ENCODE measurements at regions not wholly inside any gene's neighbourhood (a gene's known extent, or its start where the extent isn't known, plus 50 kb on each side); places are given as distances from the start of the nearest gene placed in this dataset.

DNA sequence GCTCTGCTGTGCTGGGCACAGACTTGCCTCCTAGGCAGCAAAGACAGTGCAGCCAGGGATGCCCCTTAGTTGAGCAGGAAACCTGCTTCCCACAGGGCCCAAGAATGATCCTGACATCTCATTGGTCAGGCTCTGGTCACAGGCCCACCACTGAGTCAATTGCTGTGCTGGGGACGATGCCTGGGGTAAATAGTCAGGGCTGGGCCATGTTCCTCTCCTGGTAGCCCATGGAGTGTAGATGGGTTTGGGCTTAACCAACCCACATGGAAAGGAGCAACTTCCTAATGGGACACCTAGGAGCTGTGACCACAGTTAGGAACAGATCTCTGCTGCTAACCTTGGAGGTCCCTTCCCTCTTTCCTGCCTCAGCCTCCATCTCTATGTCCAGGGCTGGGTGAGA lies 212.5 kb upstream of the ZNF536 start:
- intact Hi-C loops (cut with micrococcal nuclease), result loop anchor here (10.0 kb wide), 1 partner anchor 65 kb away; no protein-coding TSS in a partner anchor
- POLR2A ChIA-PET, result no interaction called here
- H3K36me3 Mint-ChIP-seq (ENCODE audit: low read depth), result no peaks in the 10 kb centered on the region

DNA sequence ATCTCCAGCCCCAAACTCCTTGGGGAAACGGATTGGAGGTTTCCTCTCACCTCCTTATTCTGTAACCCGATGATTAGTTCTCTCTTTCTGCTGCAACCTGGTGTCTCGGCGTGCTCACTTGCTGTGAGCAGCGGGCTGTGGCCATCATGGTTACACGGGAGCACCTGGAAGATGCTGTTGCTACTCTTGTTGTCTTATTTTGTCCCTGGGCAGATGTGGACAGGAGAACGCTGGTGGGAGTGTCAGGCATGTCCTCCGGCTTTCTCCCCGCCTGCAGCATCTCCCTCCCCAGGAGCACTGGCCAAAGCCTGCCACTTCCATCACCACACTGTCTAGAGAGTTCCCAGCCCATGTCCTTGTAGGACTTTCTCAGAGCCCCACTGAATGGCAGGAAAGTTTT lies 211.8 kb upstream of the ZNF536 start:
- DNase-seq, result no peak
- no peak for ATAC-seq (ENCODE audit: low read depth)
- TF ChIP-seq, protein P1, sequence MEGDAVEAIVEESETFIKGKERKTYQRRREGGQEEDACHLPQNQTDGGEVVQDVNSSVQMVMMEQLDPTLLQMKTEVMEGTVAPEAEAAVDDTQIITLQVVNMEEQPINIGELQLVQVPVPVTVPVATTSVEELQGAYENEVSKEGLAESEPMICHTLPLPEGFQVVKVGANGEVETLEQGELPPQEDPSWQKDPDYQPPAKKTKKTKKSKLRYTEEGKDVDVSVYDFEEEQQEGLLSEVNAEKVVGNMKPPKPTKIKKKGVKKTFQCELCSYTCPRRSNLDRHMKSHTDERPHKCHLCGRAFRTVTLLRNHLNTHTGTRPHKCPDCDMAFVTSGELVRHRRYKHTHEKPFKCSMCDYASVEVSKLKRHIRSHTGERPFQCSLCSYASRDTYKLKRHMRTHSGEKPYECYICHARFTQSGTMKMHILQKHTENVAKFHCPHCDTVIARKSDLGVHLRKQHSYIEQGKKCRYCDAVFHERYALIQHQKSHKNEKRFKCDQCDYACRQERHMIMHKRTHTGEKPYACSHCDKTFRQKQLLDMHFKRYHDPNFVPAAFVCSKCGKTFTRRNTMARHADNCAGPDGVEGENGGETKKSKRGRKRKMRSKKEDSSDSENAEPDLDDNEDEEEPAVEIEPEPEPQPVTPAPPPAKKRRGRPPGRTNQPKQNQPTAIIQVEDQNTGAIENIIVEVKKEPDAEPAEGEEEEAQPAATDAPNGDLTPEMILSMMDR (IDR thresholded peaks at IDR 0.05), result no peak
- no peaks in the 10 kb centered on the region for H3K9me3 Mint-ChIP-seq
- H3K4me3 Mint-ChIP-seq, result no peak overlapping the region
- no peaks in the 10 kb centered on the region for H3K4me1 Mint-ChIP-seq
- POLR2A ChIA-PET, result no interaction called here
- H3K36me3 Mint-ChIP-seq (ENCODE audit: low read depth), result no peaks in the 10 kb centered on the region
- CTCF ChIA-PET, result no interaction called here
- intact Hi-C loops (cut with micrococcal nuclease), result no loop called here
- H3K27ac Mint-ChIP-seq, result no peak overlapping the region
- no peaks in the 10 kb centered on the region for H3K27me3 Mint-ChIP-seq

More for the DNA sequence above, 212.5 kb upstream of the ZNF536 start:
- Mint-ChIP-seq H3K27ac (no peak overlapping the region), H3K4me3 (no peak overlapping the region), H3K9me3 (no peaks in the 10 kb centered on the region), H3K27me3 (no peaks in the 10 kb centered on the region), H3K4me1 (peaks cover 2% of the 10 kb centered on the region)
- CTCF ChIA-PET, result no interaction called here
- DNase-seq (no peak), ATAC-seq (ENCODE audit: low read depth) (no peak)
- TF ChIP-seq, protein P1 (IDR thresholded peaks at IDR 0.05), result no peak

DNA sequence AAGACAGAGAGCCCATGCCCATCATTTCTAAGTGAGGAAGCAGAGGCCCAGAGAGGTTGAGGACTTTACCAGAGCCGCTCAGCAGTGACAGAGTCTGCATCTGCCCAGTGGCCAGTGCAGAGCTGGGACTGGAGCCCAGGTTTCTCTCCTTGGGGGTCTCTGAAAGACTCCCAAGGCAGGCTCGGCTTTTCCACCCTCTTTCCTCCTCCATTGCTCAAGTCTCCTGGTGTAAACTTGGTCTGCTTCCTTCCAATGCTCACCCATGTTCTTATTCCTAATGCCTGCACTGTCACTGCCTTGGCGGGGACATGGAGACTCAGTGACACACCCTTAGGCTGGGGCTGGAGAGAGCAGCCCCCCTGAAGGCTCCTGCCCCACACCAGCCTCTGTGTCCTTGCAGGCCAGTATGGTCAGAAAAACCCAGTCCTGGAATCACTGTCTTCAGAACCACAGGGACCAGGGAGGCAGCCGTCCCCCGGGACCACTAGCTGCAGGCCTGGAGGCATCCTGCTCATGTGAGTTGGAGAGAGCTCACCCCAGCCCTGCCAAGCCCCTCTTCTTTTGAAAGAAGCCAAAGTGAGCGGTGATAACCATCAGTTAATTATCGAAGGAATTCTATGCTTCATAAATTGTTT lies 211.0 kb upstream of the ZNF536 start:
- H3K4me3 Mint-ChIP-seq, result no peak overlapping the region
- H3K4me1 Mint-ChIP-seq, result no peaks in the 10 kb centered on the region
- H3K27ac Mint-ChIP-seq, result no peak overlapping the region
- no peaks in the 10 kb centered on the region for H3K9me3 Mint-ChIP-seq
- intact Hi-C loops (cut with micrococcal nuclease), result no loop called here
- no peak for ATAC-seq (ENCODE audit: low read depth)
- DNase-seq, result no peak
- CTCF ChIA-PET, result no interaction called here
- H3K27me3 Mint-ChIP-seq, result no peaks in the 10 kb centered on the region
- no peaks in the 10 kb centered on the region for H3K36me3 Mint-ChIP-seq (ENCODE audit: low read depth)
- POLR2A ChIA-PET, result no interaction called here
- TF ChIP-seq, protein P1 (IDR thresholded peaks at IDR 0.05), result no peak

DNA sequence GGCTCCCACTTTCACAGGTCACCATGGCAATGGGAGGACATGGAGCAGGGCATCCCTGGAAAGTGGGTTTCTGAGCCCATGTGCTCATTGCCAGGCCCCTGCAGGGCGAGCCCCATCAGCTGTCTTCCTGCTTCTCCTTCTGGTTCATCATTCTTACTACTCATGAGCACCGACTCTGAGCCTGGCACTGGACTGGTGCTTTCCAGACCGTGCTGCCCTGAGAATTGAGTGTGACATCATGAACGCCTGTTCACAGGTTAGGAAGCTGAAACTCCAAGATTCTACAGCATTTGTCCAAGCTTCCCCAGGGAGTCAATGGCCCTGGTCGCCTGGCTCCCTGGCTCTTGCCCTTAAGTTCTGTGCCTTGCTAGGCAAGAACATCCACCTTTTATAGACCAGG lies 210.4 kb upstream of the ZNF536 start:
- H3K27ac Mint-ChIP-seq, result no peak overlapping the region

DNA sequence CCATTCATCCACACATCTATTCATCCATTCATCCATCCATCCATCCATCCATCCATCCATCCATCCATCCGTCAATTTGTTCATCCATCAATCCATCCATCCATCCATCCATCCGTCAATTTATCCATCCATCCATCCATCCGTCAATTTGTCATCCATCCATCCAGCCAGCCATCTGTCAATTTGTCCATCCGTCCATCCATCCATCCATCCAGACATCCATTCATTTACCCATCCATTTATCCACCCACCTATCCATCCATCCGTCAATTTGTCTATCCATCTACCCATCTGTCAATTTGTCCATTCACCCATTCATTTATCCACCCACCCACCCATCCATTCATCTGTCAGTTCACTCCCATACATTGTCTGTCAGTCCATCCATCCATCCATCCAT lies 209.5 kb upstream of the ZNF536 start:
- TF ChIP-seq, protein P1 (IDR thresholded peaks at IDR 0.05), result no peak
- intact Hi-C loops (cut with micrococcal nuclease), result no loop called here
- no peak overlapping the region for H3K4me3 Mint-ChIP-seq
- POLR2A ChIA-PET, result no interaction called here
- no peaks in the 10 kb centered on the region for H3K27me3 Mint-ChIP-seq
- ATAC-seq (ENCODE audit: low read depth) (no peak), DNase-seq (no peak)
- CTCF ChIA-PET, result no interaction called here
- no peak overlapping the region for H3K27ac Mint-ChIP-seq
- no peaks in the 10 kb centered on the region for H3K4me1 Mint-ChIP-seq
- no peaks in the 10 kb centered on the region for H3K9me3 Mint-ChIP-seq
- no peaks in the 10 kb centered on the region for H3K36me3 Mint-ChIP-seq (ENCODE audit: low read depth)

More for the DNA sequence above, 210.4 kb upstream of the ZNF536 start:
- no peaks in the 10 kb centered on the region for H3K27me3 Mint-ChIP-seq
- ChIA-PET POLR2A (no interaction called here), CTCF (no interaction called here)
- no peaks in the 10 kb centered on the region for H3K4me1 Mint-ChIP-seq
- H3K4me3 Mint-ChIP-seq, result no peak overlapping the region
- DNase-seq (no peak), ATAC-seq (ENCODE audit: low read depth) (no peak)
- H3K9me3 Mint-ChIP-seq, result no peaks in the 10 kb centered on the region
- TF ChIP-seq, protein P1 (IDR thresholded peaks at IDR 0.05), result no peak
- no peaks in the 10 kb centered on the region for H3K36me3 Mint-ChIP-seq (ENCODE audit: low read depth)
- intact Hi-C loops (cut with micrococcal nuclease), result no loop called here
